ENCODE measurements at regions not wholly inside any gene's neighbourhood (a gene's known extent, or its start where the extent isn't known, plus 50 kb on each side); places are given as distances from the start of the nearest gene placed in this dataset.
"Not testable (repeated sequence)": the region's sequence is repeated elsewhere in the genome, so short reads cannot be mapped to it uniquely, and the experiment has no call there.

DNA sequence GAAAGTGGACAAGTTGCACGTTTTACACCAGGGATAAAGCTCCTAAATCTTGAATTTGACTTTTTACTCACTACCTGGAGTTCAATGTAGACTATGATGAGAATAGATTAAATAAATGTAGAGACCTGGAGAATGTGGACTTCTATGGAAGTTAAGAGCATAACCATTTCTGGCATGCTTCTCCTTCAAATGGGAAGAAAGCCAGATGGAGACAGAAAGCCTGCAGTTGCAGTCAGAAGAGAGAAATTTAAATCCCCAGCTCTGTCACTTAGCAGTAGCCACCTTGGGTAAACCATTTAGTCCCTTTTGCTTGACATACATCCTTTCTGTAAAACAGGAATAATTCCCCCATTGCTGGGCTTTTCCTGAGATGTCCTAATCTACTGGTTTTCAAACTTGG is 355.3 kb upstream of the AUTS2 start:
- no peak for DNase-seq

DNA sequence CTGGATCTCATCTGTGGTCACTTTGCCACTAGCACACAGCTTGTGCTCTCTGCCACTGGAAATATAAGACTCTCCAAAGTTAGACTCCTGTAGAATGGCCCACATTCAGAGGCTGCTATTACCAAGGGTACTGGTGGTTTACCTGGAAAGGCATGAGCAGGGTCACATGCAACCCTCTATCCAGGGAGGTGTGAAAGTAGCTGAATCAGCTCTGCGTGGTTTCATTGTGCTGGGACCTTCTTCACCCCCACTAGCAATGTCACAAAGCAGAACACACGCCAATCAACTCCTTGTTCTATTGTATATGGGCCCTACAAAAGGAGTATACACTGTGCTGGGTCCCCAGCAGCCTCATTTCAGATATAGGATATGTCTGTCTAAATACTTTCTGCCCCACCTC is 353.6 kb upstream of the AUTS2 start:
- DNase-seq: no peak

DNA sequence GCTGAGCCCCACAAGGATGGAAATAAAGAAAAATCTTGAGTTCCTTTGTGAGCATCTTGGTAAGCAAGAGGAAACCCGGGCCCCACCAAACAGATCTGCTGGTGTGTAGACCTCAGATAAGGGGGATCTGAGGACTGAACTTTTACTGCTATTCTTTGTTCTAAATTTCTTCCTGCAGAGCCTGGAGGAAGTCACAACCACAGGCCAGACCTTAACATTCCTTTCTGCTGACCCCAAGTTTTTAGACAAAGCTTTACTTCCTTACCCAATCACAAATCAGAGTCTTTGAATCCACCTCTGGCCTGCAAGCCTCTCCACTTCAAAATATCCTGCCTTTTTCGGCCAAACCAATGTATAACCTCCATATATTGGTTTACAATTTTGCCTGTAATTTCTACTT is 352.6 kb upstream of the AUTS2 start:
- no peak for DNase-seq

DNA sequence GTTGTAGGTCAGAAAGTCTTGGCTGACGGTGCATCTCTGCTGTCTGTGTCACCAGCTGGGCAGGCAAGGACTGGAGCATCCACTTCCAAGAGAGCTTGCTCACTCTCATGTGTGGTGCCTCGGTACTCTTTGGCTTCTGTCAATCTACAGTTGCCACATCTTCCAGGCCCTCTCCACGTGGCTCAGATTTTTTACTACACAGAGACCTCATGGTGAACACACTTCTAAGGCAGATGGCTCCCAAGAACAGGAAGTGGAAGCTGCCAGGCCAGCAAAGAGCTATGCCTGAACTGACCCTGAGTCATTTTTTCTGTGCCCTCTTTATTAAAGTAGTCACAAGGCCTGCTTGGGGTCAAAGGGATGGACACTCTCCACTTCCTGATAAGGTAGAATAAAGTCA is 351.5 kb upstream of the AUTS2 start:
- no peak for DNase-seq

DNA sequence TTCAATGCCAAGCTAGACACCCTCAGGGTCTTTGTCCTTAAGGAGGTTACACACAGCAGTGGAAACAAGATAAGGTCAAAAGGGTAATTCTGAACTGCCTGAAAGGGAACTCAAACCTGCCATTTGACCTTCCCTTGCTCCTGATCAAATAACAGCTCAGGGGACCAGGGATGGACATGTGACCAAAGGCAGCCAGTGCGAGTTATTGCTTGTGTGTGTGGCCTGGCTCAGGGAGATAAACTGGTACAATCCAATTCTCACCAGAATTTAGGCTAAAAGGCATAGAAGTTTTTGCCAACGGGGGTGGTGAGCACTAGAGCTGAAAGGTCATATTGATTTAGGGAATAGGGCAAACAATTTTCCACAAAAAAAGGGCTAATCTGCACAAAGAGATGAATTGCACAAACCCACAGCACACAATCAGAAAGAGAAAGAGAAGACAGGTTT is 349.9 kb upstream of the AUTS2 start:
- DNase-seq: not testable (repeated sequence)

DNA sequence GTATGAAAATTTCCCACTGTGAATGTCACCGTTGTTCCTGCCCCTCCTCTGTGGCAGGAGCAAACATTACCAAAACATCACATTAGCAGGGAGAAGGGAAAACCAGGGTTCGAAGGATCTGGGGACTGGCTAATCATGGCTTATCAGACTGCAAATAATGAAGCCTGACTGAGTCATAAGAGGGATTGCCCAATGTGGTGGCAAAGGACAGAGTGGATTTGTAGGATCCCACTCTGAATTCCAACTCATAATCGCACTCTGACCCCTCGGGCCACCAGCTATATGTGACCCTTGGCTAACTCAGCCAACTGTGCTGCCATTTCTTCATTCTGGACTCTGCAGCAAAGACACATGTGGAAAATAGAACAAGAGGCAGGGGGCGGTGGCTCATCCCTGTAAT is 347.3 kb upstream of the AUTS2 start:
- no peak for DNase-seq

DNA sequence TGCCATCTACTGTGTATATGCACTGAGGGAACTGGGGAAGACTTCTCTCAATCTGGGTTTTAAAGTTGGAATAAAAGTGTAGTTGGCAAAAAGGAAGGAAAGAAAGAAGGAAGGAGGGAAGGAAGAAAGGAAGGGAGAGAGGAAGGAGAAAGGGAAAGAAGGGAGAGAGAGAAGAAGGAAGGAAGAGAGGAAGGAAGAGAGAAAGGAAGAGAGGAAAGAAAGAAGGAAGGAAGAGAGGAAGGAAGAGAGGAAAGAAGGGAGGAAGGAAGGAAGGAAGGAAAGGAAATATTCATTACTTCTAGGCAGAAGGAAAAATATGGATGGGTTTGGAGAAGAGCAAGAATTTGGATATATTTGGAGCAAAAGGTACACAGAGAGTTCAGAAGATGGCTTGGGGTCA is 343.6 kb upstream of the AUTS2 start:
- DNase-seq: no peak

DNA sequence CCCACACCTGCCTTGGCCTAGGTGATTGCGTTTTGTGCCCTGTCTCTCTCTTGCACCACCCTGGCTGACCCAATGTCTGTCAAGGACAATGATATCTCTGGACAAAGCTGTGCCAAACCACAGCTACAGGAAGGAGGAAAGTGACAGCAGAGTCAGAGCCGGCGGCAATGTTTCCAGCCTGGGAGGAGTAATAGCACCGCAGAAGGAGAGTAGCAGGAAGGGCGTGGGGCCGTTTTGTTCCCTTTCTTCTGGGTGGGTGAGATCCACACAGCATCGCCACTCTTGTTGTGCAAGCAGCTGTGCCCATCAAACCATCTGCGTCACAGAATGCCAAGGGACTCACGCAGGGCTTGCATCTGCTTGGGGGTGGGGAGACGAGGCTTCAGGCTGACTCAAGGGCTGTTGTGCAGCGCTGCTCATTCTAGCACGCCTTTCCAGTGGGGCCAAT is 341.6 kb upstream of the AUTS2 start:
- DNase-seq: no peak

DNA sequence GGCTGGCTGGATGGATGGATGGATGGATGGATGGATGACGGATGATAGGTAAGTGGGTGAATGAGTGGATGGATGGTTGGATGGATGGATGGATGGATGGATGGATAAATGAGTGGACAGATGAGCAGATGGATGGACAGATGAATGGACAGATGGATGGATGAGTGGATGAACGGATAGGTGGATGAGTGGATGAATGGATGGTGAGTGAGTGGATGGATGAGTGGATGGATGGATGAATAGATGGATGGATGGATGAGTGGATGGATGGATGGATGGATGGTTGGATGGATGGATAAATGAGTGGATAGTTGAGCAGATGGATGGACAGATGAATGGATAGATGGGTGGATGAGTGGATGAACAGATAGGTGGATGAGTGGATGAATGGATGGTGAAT is 340.7 kb upstream of the AUTS2 start:
- no peak for DNase-seq

DNA sequence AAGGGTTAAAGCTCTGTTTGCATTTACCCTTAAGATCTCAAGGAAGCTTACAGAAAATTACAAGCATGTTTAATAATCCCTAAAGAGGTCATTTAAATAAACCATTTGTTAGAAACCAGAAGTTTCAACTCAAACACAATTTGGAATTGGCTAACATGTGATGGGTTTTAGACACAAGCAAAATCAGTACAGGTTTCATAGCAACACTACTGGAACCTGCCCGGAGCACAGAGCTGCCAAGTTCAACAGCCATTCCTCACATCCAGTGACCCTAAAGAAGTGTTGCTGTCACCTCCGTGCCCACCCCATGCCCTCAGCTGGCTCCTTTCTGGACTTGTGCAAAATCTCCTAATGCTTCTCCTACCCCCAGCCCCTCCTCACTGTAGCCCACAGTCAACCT is 338.8 kb upstream of the AUTS2 start:
- DNase-seq: no peak

DNA sequence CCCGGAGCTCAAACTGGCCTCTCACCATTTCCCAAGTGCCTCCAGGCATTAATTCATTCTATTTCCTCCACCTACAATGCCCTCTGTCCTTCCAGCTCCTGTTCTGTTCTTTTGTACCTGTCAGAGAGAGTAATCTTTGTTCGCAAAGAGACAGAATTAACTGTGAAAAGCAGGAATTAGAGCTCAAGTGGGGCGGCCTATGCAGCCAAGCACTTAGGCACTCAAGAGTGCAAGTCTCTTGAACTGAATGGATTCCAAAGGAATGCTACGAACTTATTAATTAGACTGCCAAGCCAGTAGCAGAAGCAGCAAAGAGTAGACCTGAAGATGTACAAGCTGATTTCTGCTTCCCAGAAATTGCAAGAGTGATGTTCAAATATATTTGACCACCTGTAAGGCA is 338.3 kb upstream of the AUTS2 start:
- no peak for DNase-seq

DNA sequence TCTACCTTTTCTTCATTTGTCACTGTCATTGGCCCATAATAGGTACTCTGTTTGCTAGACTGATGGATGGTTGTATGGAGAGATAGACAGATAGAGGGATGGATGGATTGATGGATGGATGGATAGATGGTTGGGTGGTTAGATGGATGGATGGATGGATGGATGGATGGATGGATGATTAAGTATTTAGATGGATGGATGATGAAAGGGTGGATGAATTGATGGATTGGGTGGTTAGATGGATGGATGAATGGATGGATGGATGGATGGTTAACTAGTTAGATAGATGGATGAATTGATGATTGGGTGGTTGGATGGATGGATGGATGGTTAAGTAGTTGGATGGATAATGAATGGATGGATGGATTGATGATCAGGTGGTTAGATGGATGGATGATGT is 334.7 kb upstream of the AUTS2 start:
- no peak for DNase-seq

DNA sequence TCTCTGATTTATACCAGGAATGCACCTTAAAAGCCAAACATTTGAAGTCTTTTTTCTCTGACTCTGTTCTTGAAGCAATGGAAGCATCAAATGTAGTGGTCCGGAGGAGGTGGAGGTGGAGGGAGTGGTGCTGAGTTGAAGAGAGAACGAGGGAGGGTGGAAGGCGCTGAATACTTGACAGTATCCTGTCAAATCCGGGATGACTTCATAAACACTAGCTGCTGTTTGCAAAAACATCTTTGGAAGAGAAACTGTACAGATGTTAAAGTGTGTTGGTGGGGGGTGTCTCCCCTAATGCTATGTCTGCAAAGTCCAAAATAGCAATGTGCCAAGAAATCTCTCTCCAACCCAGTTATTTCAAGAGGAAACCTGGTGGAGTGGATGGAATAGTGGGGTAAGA is 328.5 kb upstream of the AUTS2 start:
- no peak for DNase-seq

DNA sequence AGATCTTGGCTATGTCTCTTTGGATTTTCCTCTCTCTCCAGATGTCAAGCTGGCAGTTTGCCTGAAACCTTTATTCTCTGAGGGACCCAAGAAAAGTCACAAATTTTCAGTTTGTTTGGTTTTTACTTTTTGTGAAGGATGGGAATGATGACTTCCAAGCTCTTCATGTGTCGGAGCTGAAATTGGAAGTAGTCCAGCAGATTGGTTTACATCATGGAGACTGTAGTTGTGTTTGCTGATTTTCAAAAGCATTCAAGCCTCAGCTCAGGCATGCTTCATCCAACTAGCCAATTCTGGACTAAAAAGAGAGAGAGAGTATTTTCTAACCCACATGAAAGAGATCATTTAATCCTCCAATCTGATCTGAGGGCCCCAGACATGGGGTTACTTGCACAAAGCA is 326.2 kb upstream of the AUTS2 start:
- no peak for DNase-seq

DNA sequence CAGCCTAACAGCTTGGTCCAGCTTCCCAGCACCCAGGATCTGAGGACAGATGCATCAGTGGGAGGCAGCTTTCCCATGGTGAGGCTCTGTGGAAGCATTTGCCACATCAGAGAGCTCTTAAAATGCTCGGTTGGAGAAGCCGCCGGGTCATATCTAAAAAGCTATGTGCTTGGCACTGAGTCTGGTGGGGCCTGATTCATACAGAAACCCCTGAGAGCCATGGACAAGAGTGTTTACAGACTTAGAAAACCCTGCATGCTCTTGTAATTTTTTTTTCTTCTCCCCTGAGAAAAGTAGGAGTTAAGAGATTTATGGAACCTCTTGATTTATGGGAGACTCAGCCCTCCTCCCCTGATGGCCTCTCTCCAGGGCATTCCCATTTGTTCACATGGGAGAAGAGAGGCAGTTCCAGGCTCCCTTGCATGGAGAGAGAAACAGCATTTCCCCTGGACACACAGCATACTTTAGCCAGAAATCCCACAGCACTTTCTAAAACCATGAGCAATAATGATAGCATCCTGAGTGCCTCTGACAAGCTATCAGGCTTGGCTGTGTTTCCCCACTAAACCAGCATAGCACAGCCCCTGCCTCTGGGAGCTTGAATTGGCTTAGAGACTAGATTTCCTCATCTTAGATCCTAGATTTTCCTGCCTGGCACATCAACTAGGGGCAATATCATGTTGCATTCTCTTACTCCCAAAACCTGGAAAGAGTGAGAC is 322.1 kb upstream of the AUTS2 start:
- DNase-seq: no peak

DNA sequence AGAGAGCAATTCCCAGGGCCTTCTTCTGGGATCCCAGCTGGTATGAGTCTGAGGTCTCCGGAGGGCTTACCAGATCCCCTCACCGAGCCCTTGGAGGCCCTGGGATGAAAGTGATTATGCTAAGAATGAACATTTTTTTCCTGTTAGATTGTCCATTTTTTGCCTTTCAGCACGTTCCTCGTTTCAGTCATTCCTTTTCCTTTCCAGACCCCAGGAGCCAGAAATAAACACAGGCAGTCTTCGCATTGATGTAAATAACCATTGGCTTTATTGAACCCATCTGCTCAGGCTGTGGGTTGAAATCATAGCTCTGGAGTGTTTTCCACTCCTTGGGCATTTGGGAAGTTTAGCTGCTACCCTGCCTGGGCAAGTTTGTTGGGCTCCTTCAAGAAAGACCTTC is 320.9 kb upstream of the AUTS2 start:
- no peak for DNase-seq

DNA sequence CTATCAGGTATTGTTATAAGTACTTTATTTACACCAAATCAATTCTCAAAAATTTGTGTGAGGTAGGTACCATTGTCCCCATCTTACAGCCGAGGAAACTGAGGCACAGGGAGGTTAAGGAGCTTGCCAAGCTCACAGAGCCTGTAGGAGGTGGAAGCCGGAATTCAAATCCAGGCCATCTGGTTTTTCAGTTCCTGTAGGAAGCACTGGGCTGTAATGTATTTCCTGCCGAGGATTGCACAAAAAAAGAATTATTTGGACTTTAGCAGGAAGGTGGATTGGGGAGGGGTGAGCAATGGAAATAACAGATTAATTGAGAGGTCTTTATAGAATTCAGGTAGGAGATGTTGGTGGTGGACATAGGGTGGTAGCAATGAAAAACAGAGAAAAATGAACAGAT is 315.3 kb upstream of the AUTS2 start:
- DNase-seq: no peak

DNA sequence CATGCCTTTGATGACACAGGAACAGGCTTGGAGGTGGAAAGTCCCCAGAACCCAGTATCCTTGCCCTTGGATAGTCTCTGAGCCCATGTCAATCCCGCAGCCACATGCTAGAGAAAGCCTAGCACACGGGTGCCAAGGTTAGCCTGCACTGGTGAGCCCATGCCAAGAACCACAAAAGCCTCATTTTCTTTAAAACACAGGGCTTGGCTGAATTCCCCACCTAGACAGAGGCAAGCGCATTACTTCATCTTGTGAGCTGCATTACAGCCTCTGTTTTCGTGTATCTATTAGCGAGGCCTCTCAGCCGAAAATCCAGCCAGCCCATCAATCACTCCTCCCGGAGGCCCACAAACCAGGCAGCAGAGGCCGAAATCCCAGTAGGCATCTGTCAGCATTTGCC is 314.9 kb upstream of the AUTS2 start:
- no peak for DNase-seq

DNA sequence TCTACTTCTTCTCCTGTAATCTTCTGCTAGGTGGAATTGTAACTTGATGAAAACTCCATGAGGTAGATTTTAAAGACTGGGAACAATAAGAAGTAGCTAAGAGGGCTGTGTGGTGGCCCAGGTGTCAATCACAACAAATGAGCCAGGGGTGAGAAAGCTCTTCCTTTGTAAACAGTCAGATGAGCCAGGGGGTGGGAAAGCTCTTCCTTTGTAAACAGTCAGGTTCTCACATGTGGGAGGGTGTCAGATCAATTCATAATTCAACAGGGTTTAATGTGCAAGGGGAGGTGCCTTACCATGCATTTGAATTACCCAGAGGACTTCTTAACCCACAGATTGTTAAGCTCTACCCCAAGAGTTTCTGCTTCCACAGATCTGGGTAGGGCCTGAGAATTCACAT is 312.4 kb upstream of the AUTS2 start:
- no peak for DNase-seq

DNA sequence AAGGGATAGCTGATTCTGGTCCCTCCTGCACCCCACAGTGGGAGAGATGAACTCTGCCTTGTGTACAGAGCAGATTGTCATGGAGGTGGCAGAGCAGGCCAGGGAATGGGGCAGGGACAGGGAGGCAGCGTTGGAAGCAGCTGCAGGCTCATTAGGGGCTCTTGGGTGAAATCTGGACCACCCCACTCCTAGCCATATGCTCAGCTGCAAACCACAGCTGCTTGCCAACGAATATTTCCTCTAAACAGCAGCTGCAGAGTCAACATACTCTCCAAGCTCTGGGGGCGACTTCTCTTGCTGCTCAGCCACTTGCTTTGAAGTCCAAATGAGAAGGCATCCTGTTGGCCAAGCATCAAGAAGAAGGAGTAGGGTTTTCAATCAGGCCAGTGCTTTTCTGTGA is 302.3 kb upstream of the AUTS2 start:
- no peak for DNase-seq

DNA sequence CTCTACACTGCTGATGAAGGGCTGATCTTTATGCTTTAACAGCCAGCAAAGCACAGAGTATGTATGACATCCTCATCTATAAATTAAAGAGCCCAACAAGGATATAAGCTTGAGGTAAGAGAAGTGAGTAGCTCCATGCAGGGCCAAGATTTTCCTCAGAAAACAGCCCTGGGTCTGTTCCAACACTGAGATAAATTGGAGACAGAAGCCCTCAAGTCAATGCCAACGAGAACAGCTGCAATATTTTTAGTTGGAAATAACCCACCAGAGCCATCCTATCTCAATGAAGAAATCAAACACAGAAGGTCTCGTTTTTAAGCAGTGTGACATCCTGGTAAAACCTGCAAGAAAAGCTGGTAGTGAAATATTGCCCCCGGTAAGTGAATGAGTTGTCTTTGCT is 297.0 kb upstream of the AUTS2 start:
- DNase-seq: no peak

DNA sequence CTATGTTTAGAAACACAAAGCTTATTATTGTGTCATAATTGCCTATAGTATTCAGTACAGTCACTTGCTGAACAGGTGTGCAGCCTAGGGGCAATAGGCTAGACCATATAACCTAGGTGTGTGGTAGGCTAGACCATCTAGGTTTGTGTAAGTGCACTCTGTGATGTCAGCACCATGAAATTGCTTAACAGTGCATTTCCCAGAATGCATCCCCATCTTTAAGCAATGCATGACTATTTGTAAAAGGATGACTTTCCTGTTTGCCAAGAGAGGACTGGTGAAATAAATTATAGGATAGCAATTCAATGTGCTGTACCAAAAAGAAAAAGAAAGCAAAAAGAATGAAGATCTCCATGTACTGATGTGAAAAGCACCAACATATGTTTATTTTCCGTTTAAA is 288.7 kb upstream of the AUTS2 start:
- no peak for DNase-seq

DNA sequence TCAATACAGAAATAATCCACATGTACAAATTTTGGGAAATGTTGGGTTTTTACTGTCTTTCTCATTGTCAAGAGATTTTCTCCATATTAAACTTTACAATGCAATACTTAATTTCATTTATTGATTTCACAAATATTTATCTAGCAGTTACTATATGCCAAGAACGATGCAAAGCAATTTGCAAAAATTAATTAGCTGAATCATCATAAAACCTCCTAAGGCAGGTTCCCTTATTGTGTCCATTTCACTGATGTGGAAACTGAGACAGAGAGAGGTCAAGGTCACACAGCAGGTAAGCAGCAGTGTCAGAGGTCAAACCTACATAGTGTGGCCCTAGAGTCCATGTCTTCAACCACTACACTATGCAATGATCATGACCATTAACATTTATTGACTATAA is 286.8 kb upstream of the AUTS2 start:
- DNase-seq: no peak

DNA sequence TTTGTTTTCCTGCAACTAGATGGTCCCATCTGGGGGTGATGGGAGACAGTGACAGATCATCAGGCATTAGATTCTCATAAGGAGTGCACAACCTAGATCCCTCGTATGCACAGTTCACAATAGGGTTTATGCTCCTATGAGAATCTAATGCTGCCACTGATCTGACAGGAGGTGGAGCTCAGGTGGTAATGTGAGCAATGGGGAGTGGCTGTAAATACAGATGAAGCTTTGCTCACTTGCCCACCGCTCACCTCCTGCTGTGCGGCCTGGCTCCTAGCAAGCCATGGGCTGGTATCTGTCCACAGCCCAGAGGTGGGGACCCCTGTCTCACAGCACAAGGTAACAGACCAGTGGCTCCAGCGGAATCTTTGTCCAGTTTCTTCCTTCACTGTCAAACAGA is 284.4 kb upstream of the AUTS2 start:
- not testable (repeated sequence) for DNase-seq

DNA sequence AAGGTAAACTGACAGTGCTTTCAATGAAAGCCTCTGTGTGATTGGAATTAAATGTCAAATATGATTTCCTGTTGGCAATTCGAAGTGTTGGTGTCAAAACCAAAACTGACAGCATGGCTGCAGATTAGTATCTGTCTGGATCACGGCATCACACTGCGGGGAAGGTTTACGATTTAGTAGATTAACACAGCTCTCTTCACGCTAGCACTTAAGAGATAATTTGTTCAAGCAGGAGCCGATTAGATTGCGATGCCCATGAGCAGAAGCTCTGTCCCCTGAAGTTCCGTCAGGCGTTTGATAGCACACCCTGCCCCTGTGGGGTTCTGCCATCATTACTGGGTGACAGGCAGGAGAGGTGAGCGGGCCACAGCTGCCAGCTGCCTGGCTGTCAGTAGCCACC is 279.5 kb upstream of the AUTS2 start:
- no peak for DNase-seq

DNA sequence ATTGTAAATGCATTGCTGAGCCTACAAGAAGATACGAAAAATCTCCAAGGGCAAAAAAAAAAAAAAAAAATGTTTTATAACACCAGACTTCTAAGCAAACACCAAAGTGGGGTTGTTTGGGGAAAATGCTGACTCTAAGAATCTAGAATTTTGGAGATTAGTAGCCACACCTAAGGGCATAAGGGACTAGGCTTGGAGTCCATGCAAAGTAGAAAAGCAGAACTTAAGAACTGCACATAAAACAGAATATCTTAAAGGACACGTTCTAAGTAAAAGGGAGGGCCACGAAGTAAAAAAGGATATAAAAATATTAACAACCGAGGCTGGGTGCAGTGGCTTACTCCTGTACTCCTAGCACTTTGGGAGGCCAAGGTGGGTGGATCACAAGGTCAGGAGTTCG is 269.8 kb upstream of the AUTS2 start:
- DNase-seq: no peak
